Right atrium auricular region (tissue), 2 donors: ENCODE measurements at regions not wholly inside any gene's neighbourhood (a gene's known extent, or its start where the extent isn't known, plus 50 kb on each side); places are given as distances from the start of the nearest gene placed in this dataset.

Experiments used
- DNase-seq: peaks from one replicate; pipeline ENCODE4 v3.0.0-alpha.2; 2019; ENCODE audit warnings: low spot score
- H3K27ac ChIP-seq, 2 donors: fragments of 200-600 bp; sonication (generic); 1 replicate in 1 of 2; 2 replicates in 1 of 2; pipeline ENCODE4 v1.5.1; 2016 to 2019
- H3K27me3 ChIP-seq, 2 donors: fragments of 200-600 bp; sonication (generic); one replicate each; pipeline versions ENCODE4 v1.5.1 to v1.6.0; 2017 to 2019
- H3K36me3 ChIP-seq: fragments of 200-600 bp; sonication (generic); one replicate; pipeline ENCODE4 v1.5.1; 2016
- H3K4me1 ChIP-seq, 2 donors: fragments of 200-600 bp; sonication (generic); one replicate each; pipeline versions ENCODE4 v1.5.1 to v1.6.0; 2017 to 2019
- H3K4me3 ChIP-seq, 2 donors: fragments of 200-600 bp; sonication (generic); 1 replicate in 1 of 2; 2 replicates in 1 of 2; pipeline ENCODE4 v1.5.1; 2017 to 2019; ENCODE audit warnings: mild to moderate bottlenecking in 1 of 2, moderate library complexity in 1 of 2
- H3K9me3 ChIP-seq, 2 donors: fragments of 200-600 bp; sonication (generic); one replicate each; pipeline ENCODE4 v1.5.1; 2019
- CTCF ChIP-seq, 2 donors: fragments of 200-600 bp; sonication (generic); IDR thresholded peaks; one replicate each; pipeline ENCODE4 v1.5.1; 2019; ENCODE audit warnings: antibody characterized with exemption in 2 of 2

- no peaks in the 10 kb centered on the region for H3K27me3 ChIP-seq
- DNase-seq, result no peak
- no peaks in the 10 kb centered on the region for H3K9me3 ChIP-seq
- no peak overlapping the region for H3K4me3 ChIP-seq
- no peak overlapping the region for H3K27ac ChIP-seq
- no peaks in the 10 kb centered on the region for H3K4me1 ChIP-seq
- no peaks in the 10 kb centered on the region for H3K36me3 ChIP-seq
- no peak for TF ChIP-seq CTCF (IDR thresholded peaks at IDR 0.05)
Observed at GRCh38 chr6:82629921-82630320, 266.3 kb downstream of the TPBG start.

- DNase-seq, result no peak
- Histone ChIP-seq H3K27me3 (no peaks in the 10 kb centered on the region), H3K36me3 (no peaks in the 10 kb centered on the region), H3K9me3 (no peaks in the 10 kb centered on the region), H3K4me3 (no peak overlapping the region), H3K27ac (no peak overlapping the region), H3K4me1 (no peaks in the 10 kb centered on the region)
- TF ChIP-seq CTCF (IDR thresholded peaks at IDR 0.05), result no peak
Observed at GRCh38 chr6:82641677-82642076, 278.1 kb downstream of the TPBG start.

GRCh38 chr6:82645536-82646230 is 282.1 kb downstream of the TPBG start:
- Histone ChIP-seq H3K4me3 (no peak overlapping the region), H3K4me1 (no peaks in the 10 kb centered on the region), H3K9me3 (no peaks in the 10 kb centered on the region), H3K27me3 (no peaks in the 10 kb centered on the region), H3K27ac (no peak overlapping the region), H3K36me3 (no peaks in the 10 kb centered on the region)
- no peak for TF ChIP-seq CTCF (IDR thresholded peaks at IDR 0.05)
- DNase-seq, result no peak

GRCh38 chr6:82646231-82646615 is 282.6 kb downstream of the TPBG start:
- Histone ChIP-seq H3K27ac (no peak overlapping the region), H3K4me1 (no peaks in the 10 kb centered on the region)
- TF ChIP-seq CTCF (IDR thresholded peaks at IDR 0.05), result no peak

GRCh38 chr6:82651845-82652335 is 288.3 kb downstream of the TPBG start:
- Histone ChIP-seq H3K27ac (no peak overlapping the region), H3K36me3 (no peaks in the 10 kb centered on the region), H3K4me1 (no peaks in the 10 kb centered on the region), H3K9me3 (no peaks in the 10 kb centered on the region), H3K27me3 (no peaks in the 10 kb centered on the region), H3K4me3 (no peak overlapping the region)
- TF ChIP-seq CTCF (IDR thresholded peaks at IDR 0.05), result no peak
- DNase-seq, result no peak

More at GRCh38 chr6:82646231-82646615, 282.6 kb downstream of the TPBG start:
- Histone ChIP-seq H3K36me3 (no peaks in the 10 kb centered on the region), H3K27me3 (no peaks in the 10 kb centered on the region), H3K9me3 (no peaks in the 10 kb centered on the region), H3K4me3 (no peak overlapping the region)
- DNase-seq, result no peak

- H3K4me1 ChIP-seq, result no peaks in the 10 kb centered on the region
- H3K4me3 ChIP-seq, result no peak overlapping the region
- H3K9me3 ChIP-seq, result peaks cover 0 to 20% of the 10 kb centered on the region in 2 donors
- no peak for DNase-seq
- H3K36me3 ChIP-seq, result no peaks in the 10 kb centered on the region
- H3K27ac ChIP-seq, result no peak overlapping the region
- no peaks in the 10 kb centered on the region for H3K27me3 ChIP-seq
- TF ChIP-seq CTCF (IDR thresholded peaks at IDR 0.05), result no peak
Observed at GRCh38 chr6:82679232-82679631, 315.6 kb downstream of the TPBG start.
